ENCODE measurements at regions not wholly inside any gene's neighbourhood (a gene's known extent, or its start where the extent isn't known, plus 50 kb on each side); places are given as distances from the start of the nearest gene placed in this dataset.

DNA sequence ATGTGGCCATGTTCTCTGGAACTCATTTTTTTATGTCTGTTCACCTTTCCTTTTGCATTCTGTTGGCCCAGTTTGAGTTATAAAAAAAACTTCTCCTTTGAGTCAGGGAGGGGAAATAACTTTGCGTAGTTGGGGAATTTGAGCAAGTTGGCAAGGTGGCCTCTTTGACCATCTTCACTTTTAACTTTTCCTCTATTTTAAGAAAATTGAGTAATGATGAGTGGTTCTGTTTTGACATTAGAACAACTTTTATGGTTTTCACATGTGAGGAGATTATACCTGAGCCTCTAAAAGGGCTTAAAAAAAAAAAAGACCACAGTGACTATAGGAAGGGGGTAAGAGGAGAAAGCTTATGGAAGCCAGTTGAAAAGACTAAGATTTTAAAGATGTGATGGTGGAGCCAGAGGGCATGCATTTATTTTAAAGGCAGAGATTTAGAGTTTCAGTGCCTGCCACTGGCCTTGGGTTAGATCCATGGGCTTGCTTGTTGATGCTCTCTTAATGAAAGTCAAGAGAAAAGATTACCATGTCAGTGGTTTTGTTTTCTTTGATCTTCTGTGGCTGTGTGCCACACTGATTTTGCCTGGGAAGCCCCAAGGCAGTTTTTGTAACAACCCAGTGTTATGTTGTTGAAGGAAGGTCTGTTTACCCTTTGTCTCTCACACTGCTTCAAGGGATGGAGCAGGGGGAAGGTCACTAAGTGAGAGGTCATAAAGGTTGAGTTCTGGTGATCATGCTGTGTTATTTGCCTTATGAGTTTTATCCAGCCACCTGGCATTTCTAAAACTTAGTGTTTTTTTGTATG, 219.7 kb upstream of the CD180 start:
- H3K4me1 ChIP-seq (ENCODE audit: control insufficient read depth in 1 of 2, insufficient read depth in 2 of 2, low read length in 2 of 2) = peaks cover 3 to 8% of the 10 kb centered on the region in 2 experiments
- H3K36me3 ChIP-seq (ENCODE audit: control insufficient read depth in 1 of 2, insufficient read depth in 2 of 2, low read length in 2 of 2) = no peaks in the 10 kb centered on the region
- H2BK120ac ChIP-seq (ENCODE audit: insufficient read depth, low read length, poor library complexity) = no peak overlapping the region
- H3K23ac ChIP-seq (ENCODE audit: low read length) = no peak overlapping the region
- no peak overlapping the region for H3K4me3 ChIP-seq (ENCODE audit: low read depth, low read length)
- H3K9ac ChIP-seq (ENCODE audit: low read length) = no peak overlapping the region
- H2AFZ ChIP-seq (ENCODE audit: insufficient read depth, low read length, poor library complexity) = no peak overlapping the region
- no peak overlapping the region for H2BK5ac ChIP-seq (ENCODE audit: low read depth, low read length, poor library complexity)
- no peak overlapping the region for H2AK5ac ChIP-seq (ENCODE audit: low read length)
- no peak overlapping the region for H3K18ac ChIP-seq (ENCODE audit: low read length)
- H3K27me3 ChIP-seq (ENCODE audit: insufficient read depth, low read length) = no peaks in the 10 kb centered on the region
- H3K27ac ChIP-seq (ENCODE audit: low read depth, low read length) = no peak overlapping the region
- no peak overlapping the region for H4K91ac ChIP-seq (ENCODE audit: low read depth, low read length)
- no peaks in the 10 kb centered on the region for H3K79me2 ChIP-seq (ENCODE audit: control insufficient read depth, insufficient read depth, low read length, poor library complexity)
- no peaks in the 10 kb centered on the region for H3K79me1 ChIP-seq (ENCODE audit: low read length)
- H3K9me3 ChIP-seq (ENCODE audit: insufficient read depth, low read depth, low read length) = no peaks in the 10 kb centered on the region
- H2BK12ac ChIP-seq (ENCODE audit: low read length) = no peak overlapping the region
- H3K4me2 ChIP-seq (ENCODE audit: low read length) = no peak overlapping the region
- no peak overlapping the region for H4K8ac ChIP-seq (ENCODE audit: low read depth, low read length)
- no peak for DNase-seq
- no peak overlapping the region for H3K4ac ChIP-seq (ENCODE audit: low read depth, low read length)
- no peak overlapping the region for H3K14ac ChIP-seq (ENCODE audit: low read length)
- WGBS (ENCODE audit: extremely low coverage, insufficient coverage, insufficient read length) = no CpG with 5 or more reads among the region's 1 CpG
- H4K12ac ChIP-seq (ENCODE audit: low read depth, low read length) = no peak overlapping the region

DNA sequence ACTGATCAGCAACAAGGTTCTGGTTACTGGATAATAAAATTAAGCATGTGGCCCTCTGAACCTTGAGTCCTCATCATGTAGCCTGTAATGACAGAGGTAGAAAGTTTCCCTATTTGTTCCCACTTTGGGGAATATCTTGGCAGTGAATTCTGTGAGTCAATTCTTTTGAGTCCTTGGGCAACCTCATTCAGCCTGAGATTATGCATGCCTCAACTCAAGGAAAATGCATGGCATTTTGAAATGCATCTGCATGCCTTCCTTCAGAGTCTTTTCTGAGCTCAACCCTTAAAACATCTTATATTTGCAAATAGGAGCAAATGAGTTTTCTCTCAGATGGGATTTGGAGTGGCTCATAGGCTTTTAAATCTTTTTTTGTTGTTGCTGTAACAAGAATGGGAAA, 218.1 kb upstream of the CD180 start:
- Histone ChIP-seq H4K8ac (ENCODE audit: low read depth, low read length) (no peak overlapping the region), H3K27me3 (ENCODE audit: insufficient read depth, low read length) (no peaks in the 10 kb centered on the region), H3K4ac (ENCODE audit: low read depth, low read length) (no peak overlapping the region), H3K4me2 (ENCODE audit: low read length) (no peak overlapping the region), H2AK5ac (ENCODE audit: low read length) (no peak overlapping the region), H3K4me1 (ENCODE audit: control insufficient read depth in 1 of 2, insufficient read depth in 2 of 2, low read length in 2 of 2) (peaks cover 3 to 8% of the 10 kb centered on the region in 2 experiments), H2BK120ac (ENCODE audit: insufficient read depth, low read length, poor library complexity) (no peak overlapping the region), H2BK12ac (ENCODE audit: low read length) (no peak overlapping the region), H3K14ac (ENCODE audit: low read length) (no peak overlapping the region), H3K36me3 (ENCODE audit: control insufficient read depth in 1 of 2, insufficient read depth in 2 of 2, low read length in 2 of 2) (no peaks in the 10 kb centered on the region), H3K27ac (ENCODE audit: low read depth, low read length) (no peak overlapping the region), H3K4me3 (ENCODE audit: low read depth, low read length) (no peak overlapping the region), H3K23ac (ENCODE audit: low read length) (no peak overlapping the region), H3K9ac (ENCODE audit: low read length) (no peak overlapping the region), H3K18ac (ENCODE audit: low read length) (no peak overlapping the region), H3K9me3 (ENCODE audit: insufficient read depth, low read depth, low read length) (no peaks in the 10 kb centered on the region), H4K91ac (ENCODE audit: low read depth, low read length) (no peak overlapping the region), H3K79me1 (ENCODE audit: low read length) (no peaks in the 10 kb centered on the region), H4K12ac (ENCODE audit: low read depth, low read length) (no peak overlapping the region), H2BK5ac (ENCODE audit: low read depth, low read length, poor library complexity) (no peak overlapping the region), H3K79me2 (ENCODE audit: control insufficient read depth, insufficient read depth, low read length, poor library complexity) (no peaks in the 10 kb centered on the region), H2AFZ (ENCODE audit: insufficient read depth, low read length, poor library complexity) (no peak overlapping the region)
- peak; percentile 27 to 80 for DNase-seq

- no CpG with 5 or more reads among the region's 3 CpGs for WGBS (ENCODE audit: extremely low coverage, insufficient coverage, insufficient read length)
- no peak overlapping the region for H3K23ac ChIP-seq (ENCODE audit: low read length)
- no peak overlapping the region for H3K4me3 ChIP-seq (ENCODE audit: low read depth, low read length)
- no peaks in the 10 kb centered on the region for H3K36me3 ChIP-seq (ENCODE audit: control insufficient read depth in 1 of 2, insufficient read depth in 2 of 2, low read length in 2 of 2)
- no peak for DNase-seq
- H2BK120ac ChIP-seq (ENCODE audit: insufficient read depth, low read length, poor library complexity) = no peak overlapping the region
- H2BK12ac ChIP-seq (ENCODE audit: low read length) = no peak overlapping the region
- H4K8ac ChIP-seq (ENCODE audit: low read depth, low read length) = no peak overlapping the region
- peaks cover 3 to 8% of the 10 kb centered on the region in 2 experiments for H3K4me1 ChIP-seq (ENCODE audit: control insufficient read depth in 1 of 2, insufficient read depth in 2 of 2, low read length in 2 of 2)
- no peak overlapping the region for H3K4me2 ChIP-seq (ENCODE audit: low read length)
- H3K4ac ChIP-seq (ENCODE audit: low read depth, low read length) = no peak overlapping the region
- no peak overlapping the region for H3K9ac ChIP-seq (ENCODE audit: low read length)
- H3K18ac ChIP-seq (ENCODE audit: low read length) = no peak overlapping the region
- no peak overlapping the region for H2AK5ac ChIP-seq (ENCODE audit: low read length)
- H2AFZ ChIP-seq (ENCODE audit: insufficient read depth, low read length, poor library complexity) = no peak overlapping the region
- H3K27me3 ChIP-seq (ENCODE audit: insufficient read depth, low read length) = no peaks in the 10 kb centered on the region
- H3K9me3 ChIP-seq (ENCODE audit: insufficient read depth, low read depth, low read length) = no peaks in the 10 kb centered on the region
- no peak overlapping the region for H3K27ac ChIP-seq (ENCODE audit: low read depth, low read length)
- H4K91ac ChIP-seq (ENCODE audit: low read depth, low read length) = no peak overlapping the region
- no peaks in the 10 kb centered on the region for H3K79me2 ChIP-seq (ENCODE audit: control insufficient read depth, insufficient read depth, low read length, poor library complexity)
- H3K14ac ChIP-seq (ENCODE audit: low read length) = no peak overlapping the region
- no peak overlapping the region for H4K12ac ChIP-seq (ENCODE audit: low read depth, low read length)
- no peaks in the 10 kb centered on the region for H3K79me1 ChIP-seq (ENCODE audit: low read length)
- H2BK5ac ChIP-seq (ENCODE audit: low read depth, low read length, poor library complexity) = no peak overlapping the region
Observed at GRCh38 chr5:67413721-67414120, 217.1 kb upstream of the CD180 start.

DNA sequence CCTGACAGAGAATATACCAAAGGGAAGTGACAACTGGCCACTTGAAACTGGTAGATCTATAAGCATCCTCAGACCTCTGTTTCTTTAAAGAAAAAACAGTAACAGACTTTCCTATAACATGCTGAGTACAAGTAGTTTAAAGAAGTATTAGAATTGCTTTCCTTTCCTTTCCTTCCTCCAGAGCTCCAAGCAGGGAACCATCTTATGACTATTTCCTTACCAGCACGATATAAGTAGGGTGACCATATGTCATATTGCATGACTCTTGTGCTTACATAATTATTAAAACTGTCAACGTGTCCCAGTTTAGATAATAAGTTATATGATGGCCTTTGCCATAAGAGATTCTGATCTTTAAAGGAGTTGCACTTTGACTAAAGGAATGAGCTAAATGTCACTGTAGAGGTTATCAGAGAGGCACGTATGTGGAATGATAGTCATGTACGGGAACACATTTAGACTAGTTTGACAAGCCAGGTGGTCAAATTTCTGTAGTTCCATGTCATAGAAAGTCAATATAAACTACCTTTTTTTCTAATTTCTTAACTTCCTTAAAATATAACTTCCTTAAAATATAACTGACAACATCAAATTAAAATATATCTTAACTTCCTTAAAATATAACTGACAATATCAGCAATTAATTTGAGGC, 212.7 kb upstream of the CD180 start:
- Histone ChIP-seq H3K4ac (ENCODE audit: low read depth, low read length) (no peak overlapping the region), H2AK5ac (ENCODE audit: low read length) (no peak overlapping the region), H3K18ac (ENCODE audit: low read length) (no peak overlapping the region), H3K14ac (ENCODE audit: low read length) (no peak overlapping the region), H3K36me3 (ENCODE audit: control insufficient read depth in 1 of 2, insufficient read depth in 2 of 2, low read length in 2 of 2) (no peaks in the 10 kb centered on the region), H3K9me3 (ENCODE audit: insufficient read depth, low read depth, low read length) (no peaks in the 10 kb centered on the region), H2BK5ac (ENCODE audit: low read depth, low read length, poor library complexity) (no peak overlapping the region), H3K79me1 (ENCODE audit: low read length) (no peaks in the 10 kb centered on the region), H3K4me2 (ENCODE audit: low read length) (no peak overlapping the region), H3K27ac (ENCODE audit: low read depth, low read length) (no peak overlapping the region), H2BK12ac (ENCODE audit: low read length) (no peak overlapping the region), H2AFZ (ENCODE audit: insufficient read depth, low read length, poor library complexity) (no peak overlapping the region), H3K4me3 (ENCODE audit: low read depth, low read length) (no peak overlapping the region), H3K27me3 (ENCODE audit: insufficient read depth, low read length) (no peaks in the 10 kb centered on the region), H4K91ac (ENCODE audit: low read depth, low read length) (no peak overlapping the region), H3K23ac (ENCODE audit: low read length) (no peak overlapping the region), H3K79me2 (ENCODE audit: control insufficient read depth, insufficient read depth, low read length, poor library complexity) (no peaks in the 10 kb centered on the region), H4K8ac (ENCODE audit: low read depth, low read length) (no peak overlapping the region), H3K4me1 (ENCODE audit: control insufficient read depth in 1 of 2, insufficient read depth in 2 of 2, low read length in 2 of 2) (no peaks in the 10 kb centered on the region), H3K9ac (ENCODE audit: low read length) (no peak overlapping the region), H2BK120ac (ENCODE audit: insufficient read depth, low read length, poor library complexity) (no peak overlapping the region), H4K12ac (ENCODE audit: low read depth, low read length) (no peak overlapping the region)
- WGBS (ENCODE audit: extremely low coverage, insufficient coverage, insufficient read length) = no CpG with 5 or more reads among the region's 4 CpGs
- DNase-seq = peak; percentile 38 to 86
